HEK293 (cell line): ENCODE measurements at regions not wholly inside any gene's neighbourhood (a gene's known extent, or its start where the extent isn't known, plus 50 kb on each side); places are given as distances from the start of the nearest gene placed in this dataset.

Experiments
- CTCF ChIA-PET: fragments of 350-600 bp; formaldehyde crosslinking; extraction: SDS; loops from one replicate; lab custom pipeline; 2021; ENCODE audit warnings: antibody characterized with exemption; lab: Yijun Ruan, JAX
- POLR2A ChIA-PET: fragments of 300-600 bp; formaldehyde crosslinking; extraction: SDS; loops from one replicate; lab custom pipeline; 2020; ENCODE audit warnings: antibody characterized with exemption, inconsistent platforms; lab: Yijun Ruan, JAX
- H3K27ac ChIP-seq: fragments of 200-500 bp; sonication (Bioruptor generic); 2 replicates; pipeline ENCODE4 v1.5.1; 2014; ENCODE audit warnings: low read depth, low read length, control low read depth, inconsistent platforms; ENCODE audit errors: extremely low read depth
- H3K36me3 ChIP-seq, 2 experiments: fragments of 200-500 bp in 1 of 2; sonication (Bioruptor generic) in 1 of 2; 1 replicate in 1 of 2; 2 replicates in 1 of 2; pipeline ENCODE4 v1.5.1; 2014 to 2017; ENCODE audit warnings: inconsistent platforms in 2 of 2, low read length in 2 of 2; ENCODE audit not compliant: control insufficient read depth in 2 of 2, insufficient read depth in 1 of 2
- H3K4me1 ChIP-seq: fragments of 200-500 bp; sonication (Bioruptor generic); 2 replicates; pipeline ENCODE4 v1.5.1; 2014; ENCODE audit warnings: mild to moderate bottlenecking, low read length, inconsistent platforms; ENCODE audit not compliant: control insufficient read depth, insufficient read depth
- H3K4me3 ChIP-seq: 2 replicates; pipeline ENCODE4 v1.5.1; 2011; ENCODE audit warnings: low read depth, mild to moderate bottlenecking, control low read depth, low read length, moderate library complexity
- H3K9me3 ChIP-seq: fragments of 200-500 bp; sonication (Bioruptor generic); 2 replicates; pipeline ENCODE4 v1.5.1; 2014; ENCODE audit warnings: low read depth, low read length, inconsistent platforms; ENCODE audit not compliant: control insufficient read depth, insufficient read depth
- KLF8 ChIP-seq: fragments of 450-650 bp; formaldehyde crosslinking; IDR thresholded peaks from 2 replicates; pipeline ENCODE4 v1.5.1; 2016; ENCODE audit warnings: missing biosample characterization, missing genetic modification characterization
- MYNN ChIP-seq: fragments of 450-650 bp; formaldehyde crosslinking; IDR thresholded peaks from 2 replicates; pipeline ENCODE4 v1.5.1; 2016; ENCODE audit warnings: missing biosample characterization, missing genetic modification characterization, borderline replicate concordance
- RBAK ChIP-seq: fragments of 450-650 bp; formaldehyde crosslinking; IDR thresholded peaks from 2 replicates; pipeline ENCODE4 v1.5.1; 2016; ENCODE audit warnings: missing biosample characterization, missing genetic modification characterization
- SALL2 ChIP-seq: fragments of 450-650 bp; formaldehyde crosslinking; IDR thresholded peaks from 2 replicates; pipeline ENCODE4 v1.5.0; 2017; ENCODE audit warnings: missing biosample characterization, mild to moderate bottlenecking, missing genetic modification characterization, borderline replicate concordance
- ZBTB21 ChIP-seq: fragments of 450-650 bp; formaldehyde crosslinking; IDR thresholded peaks from 2 replicates; pipeline ENCODE4 v1.5.1; 2017; ENCODE audit warnings: missing biosample characterization, missing genetic modification characterization
- ZFP3 ChIP-seq: fragments of 450-650 bp; formaldehyde crosslinking; IDR thresholded peaks from 2 replicates; pipeline ENCODE4 v1.5.1; 2016; ENCODE audit warnings: low read depth, missing biosample characterization, missing genetic modification characterization
- ZFP41 ChIP-seq: fragments of 450-650 bp; formaldehyde crosslinking; IDR thresholded peaks from 2 replicates; pipeline ENCODE4 v1.5.1; 2016; ENCODE audit warnings: missing biosample characterization, missing genetic modification characterization, borderline replicate concordance
- ZIC2 ChIP-seq: fragments of 450-650 bp; formaldehyde crosslinking; IDR thresholded peaks from 2 replicates; pipeline ENCODE4 v1.5.1; 2016; ENCODE audit warnings: missing biosample characterization, missing genetic modification characterization
- ZNF132 ChIP-seq: fragments of 450-650 bp; formaldehyde crosslinking; IDR thresholded peaks from 2 replicates; pipeline ENCODE4 v1.5.1; 2017; ENCODE audit warnings: missing biosample characterization, missing genetic modification characterization, borderline replicate concordance
- ZNF155 ChIP-seq: fragments of 450-650 bp; formaldehyde crosslinking; IDR thresholded peaks from 2 replicates; pipeline ENCODE4 v1.5.1; 2016; ENCODE audit warnings: missing biosample characterization, missing genetic modification characterization
- ZNF169 ChIP-seq: fragments of 450-650 bp; formaldehyde crosslinking; IDR thresholded peaks from 2 replicates; pipeline ENCODE4 v1.5.1; 2016; ENCODE audit warnings: missing biosample characterization, missing genetic modification characterization
- ZNF23 ChIP-seq: fragments of 450-650 bp; formaldehyde crosslinking; IDR thresholded peaks from 2 replicates; pipeline ENCODE4 v1.5.1; 2016; ENCODE audit warnings: missing biosample characterization, missing genetic modification characterization, borderline replicate concordance
- ZNF266 ChIP-seq: fragments of 450-650 bp; formaldehyde crosslinking; IDR thresholded peaks from 2 replicates; pipeline ENCODE4 v1.5.1; 2016; ENCODE audit warnings: missing biosample characterization, missing genetic modification characterization, low read depth
- ZNF350 ChIP-seq: fragments of 450-650 bp; formaldehyde crosslinking; IDR thresholded peaks from 2 replicates; pipeline ENCODE4 v1.5.0; 2017; ENCODE audit warnings: missing biosample characterization, mild to moderate bottlenecking, missing genetic modification characterization
- ZNF48 ChIP-seq: fragments of 450-650 bp; formaldehyde crosslinking; IDR thresholded peaks from 2 replicates; pipeline ENCODE4 v1.5.1; 2016; ENCODE audit warnings: missing biosample characterization, missing genetic modification characterization
- ZNF510 ChIP-seq: fragments of 450-650 bp; formaldehyde crosslinking; IDR thresholded peaks from 2 replicates; pipeline ENCODE4 v1.5.1; 2018; ENCODE audit warnings: mild to moderate bottlenecking, missing genetic modification characterization, missing biosample characterization; ENCODE audit not compliant: insufficient replicate concordance
- ZNF548 ChIP-seq: fragments of 450-650 bp; formaldehyde crosslinking; IDR thresholded peaks from 2 replicates; pipeline ENCODE4 v1.5.1; 2016; ENCODE audit warnings: missing biosample characterization, missing genetic modification characterization
- ZNF555 ChIP-seq: fragments of 450-650 bp; formaldehyde crosslinking; conservative IDR thresholded peaks from 2 replicates; pipeline ENCODE4 v1.5.1; 2017; ENCODE audit warnings: missing biosample characterization, mild to moderate bottlenecking, missing genetic modification characterization, inconsistent platforms
- ZNF561 ChIP-seq: fragments of 450-650 bp; IDR thresholded peaks from 2 replicates; pipeline ENCODE4 v1.5.1; 2018; ENCODE audit warnings: missing biosample characterization, missing genetic modification characterization, borderline replicate concordance
- ZNF610 ChIP-seq: fragments of 450-650 bp; formaldehyde crosslinking; IDR thresholded peaks from 2 replicates; pipeline ENCODE4 v1.5.1; 2016; ENCODE audit warnings: missing biosample characterization, missing genetic modification characterization, borderline replicate concordance
- ZNF747 ChIP-seq: fragments of 450-650 bp; formaldehyde crosslinking; IDR thresholded peaks from 2 replicates; pipeline ENCODE4 v1.5.1; 2016; ENCODE audit warnings: missing biosample characterization, missing genetic modification characterization
- ZNF76 ChIP-seq: fragments of 450-650 bp; formaldehyde crosslinking; IDR thresholded peaks from 2 replicates; pipeline ENCODE4; 2016; ENCODE audit warnings: low read depth, missing biosample characterization, missing genetic modification characterization, borderline replicate concordance
- ZNF792 ChIP-seq: fragments of 450-650 bp; formaldehyde crosslinking; IDR thresholded peaks from 2 replicates; pipeline ENCODE4 v1.5.1; 2016; ENCODE audit warnings: missing biosample characterization, missing genetic modification characterization
- TF ChIP-seq, protein P1 (sequence below): fragments of 450-650 bp; formaldehyde crosslinking; IDR thresholded peaks from 2 replicates; pipeline ENCODE4 v1.5.1; 2016; ENCODE audit warnings: missing biosample characterization, missing genetic modification characterization
- TF ChIP-seq, protein P2 (sequence below): fragments of 450-650 bp; formaldehyde crosslinking; IDR thresholded peaks from 2 replicates; pipeline ENCODE4; 2016; ENCODE audit warnings: missing biosample characterization, missing genetic modification characterization
- TF ChIP-seq, protein P3 (sequence below): fragments of 450-650 bp; formaldehyde crosslinking; IDR thresholded peaks from 2 replicates; pipeline ENCODE4 v1.5.1; 2017; ENCODE audit warnings: missing biosample characterization, missing genetic modification characterization
- TF ChIP-seq, protein P4 (sequence below): sonication (generic); formaldehyde crosslinking; IDR thresholded peaks from 2 replicates; pipeline ENCODE4 v1.8.1; 2022; ENCODE audit warnings: mild to moderate bottlenecking, moderate library complexity, missing genetic modification reagents
- TF ChIP-seq, protein P5 (sequence below): fragments of 450-650 bp; formaldehyde crosslinking; IDR thresholded peaks from 2 replicates; pipeline ENCODE4 v1.5.1; 2016; ENCODE audit warnings: missing biosample characterization, missing genetic modification characterization
- TF ChIP-seq, protein P6 (sequence below): fragments of 450-650 bp; formaldehyde crosslinking; IDR thresholded peaks from 2 replicates; pipeline ENCODE4 v1.5.1; 2016; ENCODE audit warnings: missing biosample characterization, missing genetic modification characterization

DNA sequence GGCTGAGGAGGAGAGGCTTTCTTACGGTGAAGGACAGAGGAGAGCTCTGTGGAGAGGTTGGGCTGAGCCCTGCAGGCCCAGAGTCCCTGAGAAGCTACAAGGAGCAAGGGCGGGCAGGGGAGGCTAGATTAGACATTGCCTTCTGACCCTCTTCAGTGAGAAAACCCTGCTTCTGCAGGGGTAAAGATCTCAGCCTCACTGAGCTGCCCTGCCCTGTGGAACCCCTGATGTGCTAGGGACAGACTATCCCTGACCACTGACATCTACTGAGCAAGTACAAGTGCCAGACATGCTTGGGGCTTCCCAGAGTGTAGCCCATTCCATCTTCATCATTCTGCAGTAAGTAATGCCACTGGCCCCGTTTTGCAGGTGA is 111.5 kb downstream of the CYP26B1 start:
- Histone ChIP-seq H3K4me1 (no peaks in the 10 kb centered on the region), H3K4me3 (no peak overlapping the region), H3K27ac (no peak overlapping the region), H3K9me3 (no peaks in the 10 kb centered on the region), H3K36me3 (no peaks in the 10 kb centered on the region)
- no peak for TF ChIP-seq ZNF23
- TF ChIP-seq ZNF132 (tag by site-specific recombination): no peak
- TF ChIP-seq KLF8 (tag by site-specific recombination): no peak
- TF ChIP-seq, protein P1, sequence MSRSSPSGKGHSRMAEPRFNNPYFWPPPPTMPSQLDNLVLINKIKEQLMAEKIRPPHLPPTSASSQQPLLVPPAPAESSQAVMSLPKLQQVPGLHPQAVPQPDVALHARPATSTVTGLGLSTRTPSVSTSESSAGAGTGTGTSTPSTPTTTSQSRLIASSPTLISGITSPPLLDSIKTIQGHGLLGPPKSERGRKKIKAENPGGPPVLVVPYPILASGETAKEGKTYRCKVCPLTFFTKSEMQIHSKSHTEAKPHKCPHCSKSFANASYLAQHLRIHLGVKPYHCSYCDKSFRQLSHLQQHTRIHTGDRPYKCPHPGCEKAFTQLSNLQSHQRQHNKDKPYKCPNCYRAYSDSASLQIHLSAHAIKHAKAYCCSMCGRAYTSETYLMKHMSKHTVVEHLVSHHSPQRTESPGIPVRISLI (tag by site-specific recombination): no peak
- no peak for TF ChIP-seq ZNF266 (tag by site-specific recombination)
- no peak for TF ChIP-seq SALL2 (tag by site-specific recombination)
- TF ChIP-seq ZFP41: no peak
- TF ChIP-seq ZNF76 (tag by site-specific recombination): no peak
- no peak for TF ChIP-seq ZFP3 (tag by site-specific recombination)
- no peak for TF ChIP-seq MYNN (tag by site-specific recombination)
- TF ChIP-seq ZNF169 (tag by site-specific recombination): no peak
- TF ChIP-seq ZNF48: no peak
- no peak for TF ChIP-seq ZNF555 (tag by site-specific recombination)
- TF ChIP-seq RBAK: no peak
- TF ChIP-seq, protein P2, sequence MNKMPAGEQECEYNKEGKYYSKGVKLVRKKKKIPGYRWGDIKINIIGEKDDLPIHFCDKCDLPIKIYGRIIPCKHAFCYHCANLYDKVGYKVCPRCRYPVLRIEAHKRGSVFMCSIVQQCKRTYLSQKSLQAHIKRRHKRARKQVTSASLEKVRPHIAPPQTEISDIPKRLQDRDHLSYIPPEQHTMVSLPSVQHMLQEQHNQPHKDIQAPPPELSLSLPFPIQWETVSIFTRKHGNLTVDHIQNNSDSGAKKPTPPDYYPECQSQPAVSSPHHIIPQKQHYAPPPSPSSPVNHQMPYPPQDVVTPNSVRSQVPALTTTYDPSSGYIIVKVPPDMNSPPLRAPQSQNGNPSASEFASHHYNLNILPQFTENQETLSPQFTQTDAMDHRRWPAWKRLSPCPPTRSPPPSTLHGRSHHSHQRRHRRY (tag by site-specific recombination): no peak
- TF ChIP-seq ZNF548 (tag by site-specific recombination): no peak
- TF ChIP-seq ZIC2 (tag by site-specific recombination): no peak
- TF ChIP-seq ZNF155: no peak
- no peak for TF ChIP-seq ZNF610 (tag by site-specific recombination)
- ChIA-PET POLR2A (no interaction called here), CTCF (no interaction called here)

DNA sequence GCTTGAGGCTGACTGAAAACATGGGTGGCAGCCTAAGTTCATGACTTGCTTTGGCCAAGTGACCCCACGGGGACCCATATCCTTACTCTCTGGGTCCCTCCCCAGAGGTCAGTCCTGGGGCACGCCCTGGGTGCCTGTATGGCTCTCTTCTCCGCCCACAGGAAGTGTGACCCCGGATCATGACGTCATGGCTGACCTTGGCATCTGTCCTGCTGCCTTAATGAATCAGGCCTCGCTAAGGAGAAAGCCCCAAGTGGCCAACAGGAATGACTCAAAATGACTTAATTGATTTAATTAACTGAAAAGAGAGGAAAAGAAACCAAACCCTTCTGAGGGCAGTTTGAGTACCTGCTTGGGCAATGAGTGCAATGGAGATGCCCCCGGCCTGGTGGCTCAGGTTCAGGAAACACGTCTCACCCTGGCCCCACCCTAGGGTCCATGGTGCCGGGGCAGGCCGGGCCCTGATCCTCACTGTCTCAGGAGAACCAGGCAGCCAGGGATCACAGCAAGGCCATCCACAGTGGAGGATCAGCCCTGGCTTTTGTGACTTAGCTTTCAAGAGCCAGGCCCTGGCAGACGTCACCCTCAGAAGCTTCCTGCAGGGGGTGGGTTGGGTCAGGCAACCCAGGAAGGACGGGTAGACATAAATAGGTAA is 112.0 kb downstream of the CYP26B1 start:
- Histone ChIP-seq H3K27ac (no peak overlapping the region), H3K36me3 (no peaks in the 10 kb centered on the region), H3K4me1 (no peaks in the 10 kb centered on the region), H3K4me3 (no peak overlapping the region), H3K9me3 (no peaks in the 10 kb centered on the region)
- CTCF ChIA-PET: no interaction called here
- POLR2A ChIA-PET: no interaction called here
- TF ChIP-seq, protein P3, sequence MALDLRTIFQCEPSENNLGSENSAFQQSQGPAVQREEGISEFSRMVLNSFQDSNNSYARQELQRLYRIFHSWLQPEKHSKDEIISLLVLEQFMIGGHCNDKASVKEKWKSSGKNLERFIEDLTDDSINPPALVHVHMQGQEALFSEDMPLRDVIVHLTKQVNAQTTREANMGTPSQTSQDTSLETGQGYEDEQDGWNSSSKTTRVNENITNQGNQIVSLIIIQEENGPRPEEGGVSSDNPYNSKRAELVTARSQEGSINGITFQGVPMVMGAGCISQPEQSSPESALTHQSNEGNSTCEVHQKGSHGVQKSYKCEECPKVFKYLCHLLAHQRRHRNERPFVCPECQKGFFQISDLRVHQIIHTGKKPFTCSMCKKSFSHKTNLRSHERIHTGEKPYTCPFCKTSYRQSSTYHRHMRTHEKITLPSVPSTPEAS (tag by site-specific recombination): no peak
- no peak for TF ChIP-seq ZNF792 (tag by site-specific recombination)
- TF ChIP-seq ZNF747 (tag by site-specific recombination): no peak
- no peak for TF ChIP-seq ZNF510 (tag by site-specific recombination)
- TF ChIP-seq, protein P4, sequence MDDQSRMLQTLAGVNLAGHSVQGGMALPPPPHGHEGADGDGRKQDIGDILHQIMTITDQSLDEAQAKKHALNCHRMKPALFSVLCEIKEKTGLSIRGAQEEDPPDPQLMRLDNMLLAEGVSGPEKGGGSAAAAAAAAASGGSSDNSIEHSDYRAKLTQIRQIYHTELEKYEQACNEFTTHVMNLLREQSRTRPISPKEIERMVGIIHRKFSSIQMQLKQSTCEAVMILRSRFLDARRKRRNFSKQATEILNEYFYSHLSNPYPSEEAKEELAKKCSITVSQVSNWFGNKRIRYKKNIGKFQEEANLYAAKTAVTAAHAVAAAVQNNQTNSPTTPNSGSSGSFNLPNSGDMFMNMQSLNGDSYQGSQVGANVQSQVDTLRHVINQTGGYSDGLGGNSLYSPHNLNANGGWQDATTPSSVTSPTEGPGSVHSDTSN (CRISPR knock-in tag): no peak
- TF ChIP-seq, protein P5, sequence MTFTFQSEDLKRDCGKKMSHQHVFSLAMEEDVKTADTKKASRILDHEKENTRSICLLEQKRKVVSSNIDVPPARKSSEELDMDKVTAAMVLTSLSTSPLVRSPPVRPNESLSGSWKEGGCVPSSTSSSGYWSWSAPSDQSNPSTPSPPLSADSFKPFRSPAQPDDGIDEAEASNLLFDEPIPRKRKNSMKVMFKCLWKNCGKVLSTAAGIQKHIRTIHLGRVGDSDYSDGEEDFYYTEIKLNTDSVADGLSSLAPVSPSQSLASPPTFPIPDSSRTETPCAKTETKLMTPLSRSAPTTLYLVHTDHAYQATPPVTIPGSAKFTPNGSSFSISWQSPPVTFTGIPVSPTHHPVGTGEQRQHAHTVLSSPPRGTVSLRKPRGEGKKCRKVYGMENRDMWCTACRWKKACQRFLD (tag by site-specific recombination): no peak
- TF ChIP-seq ZNF350: no peak
- no peak for TF ChIP-seq ZNF561 (tag by site-specific recombination)
- TF ChIP-seq, protein P6, sequence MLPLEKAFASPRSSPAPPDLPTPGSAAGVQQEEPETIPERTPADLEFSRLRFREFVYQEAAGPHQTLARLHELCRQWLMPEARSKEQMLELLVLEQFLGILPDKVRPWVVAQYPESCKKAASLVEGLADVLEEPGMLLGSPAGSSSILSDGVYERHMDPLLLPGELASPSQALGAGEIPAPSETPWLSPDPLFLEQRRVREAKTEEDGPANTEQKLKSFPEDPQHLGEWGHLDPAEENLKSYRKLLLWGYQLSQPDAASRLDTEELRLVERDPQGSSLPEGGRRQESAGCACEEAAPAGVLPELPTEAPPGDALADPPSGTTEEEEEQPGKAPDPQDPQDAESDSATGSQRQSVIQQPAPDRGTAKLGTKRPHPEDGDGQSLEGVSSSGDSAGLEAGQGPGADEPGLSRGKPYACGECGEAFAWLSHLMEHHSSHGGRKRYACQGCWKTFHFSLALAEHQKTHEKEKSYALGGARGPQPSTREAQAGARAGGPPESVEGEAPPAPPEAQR (tag by site-specific recombination): no peak
- no peak for TF ChIP-seq ZBTB21
